SHP77 (cell line): ENCODE measurements at regions not wholly inside any gene's neighbourhood (a gene's known extent, or its start where the extent isn't known, plus 50 kb on each side); places are given as distances from the start of the nearest gene placed in this dataset.

Source experiments
- DNase-seq, 2 experiments: peaks; one replicate each; lab custom pipeline; 2025; lab: John Stamatoyannopoulos, UW

- DNase-seq = no peak
Measured at GRCh38 chr5:143663872-143664271, 148.1 kb upstream of the HMHB1 start.

- no peak for DNase-seq
Measured at GRCh38 chr5:143662020-143662419, 149.9 kb upstream of the HMHB1 start.

GRCh38 chr5:143660625-143661024 lies 151.3 kb upstream of the HMHB1 start:
- DNase-seq = no peak

DNA sequence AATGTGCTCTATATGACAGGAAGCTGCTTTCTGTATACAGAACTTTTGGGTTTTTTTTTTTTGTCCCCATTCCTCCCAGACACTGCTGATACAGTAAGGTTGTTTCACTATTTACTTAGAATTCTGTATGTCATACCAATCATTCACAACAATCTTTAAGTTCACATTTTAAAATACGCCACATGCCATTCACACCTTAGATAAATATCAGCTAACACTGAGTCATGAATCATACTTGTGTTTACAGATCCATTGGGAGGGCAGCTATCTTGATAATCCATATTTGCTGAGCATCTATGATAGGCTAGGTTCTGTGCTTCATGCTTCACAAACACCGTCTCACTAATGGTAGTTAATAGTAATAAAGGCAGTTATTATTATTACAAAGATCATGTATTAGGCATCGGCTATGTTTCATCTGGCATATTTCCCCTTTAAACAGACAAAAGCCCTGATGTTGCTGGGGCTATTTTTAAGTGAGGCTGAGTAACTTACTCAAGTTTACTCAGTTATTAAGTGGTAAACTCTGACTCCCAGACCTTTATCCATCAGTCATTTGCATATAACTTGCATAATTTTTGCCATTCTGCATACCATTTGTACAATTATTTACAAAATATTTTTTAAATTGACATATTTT lies 152.2 kb upstream of the HMHB1 start:
- peak; percentile 10 to 28 for DNase-seq

- no peak for DNase-seq
Measured at GRCh38 chr5:143658956-143659355, 153.0 kb upstream of the HMHB1 start.

- DNase-seq = peak; percentile 90 to 95
Measured at GRCh38 chr5:143657647-143658285, 154.2 kb upstream of the HMHB1 start.

DNA sequence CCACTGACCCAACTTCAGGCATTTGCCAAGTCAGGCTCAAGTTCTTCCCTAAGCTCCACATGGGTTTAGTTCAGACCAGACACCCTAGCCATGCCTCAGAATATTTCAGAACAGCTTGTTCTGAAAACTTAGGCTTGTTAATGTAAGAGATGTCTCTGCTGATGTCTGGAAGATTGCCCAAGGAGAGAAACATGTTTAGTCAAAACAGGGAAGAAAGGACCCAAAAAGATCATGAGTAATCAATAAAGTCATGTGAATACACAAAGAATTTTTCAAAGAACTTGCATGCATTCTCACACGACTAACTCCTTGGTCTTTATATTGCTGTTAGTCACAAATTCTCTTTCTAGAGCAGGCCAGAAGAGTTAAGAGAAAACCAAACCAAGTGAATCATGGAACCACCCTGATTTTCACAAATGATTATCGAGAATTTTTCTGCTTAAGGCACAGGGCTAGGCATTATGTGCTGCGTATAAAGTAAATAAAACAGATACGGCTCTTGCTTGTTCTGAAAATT lies 158.1 kb upstream of the HMHB1 start:
- DNase-seq = no peak

- no peak for DNase-seq
Measured at GRCh38 chr5:143653256-143653655, 158.7 kb upstream of the HMHB1 start.

DNA sequence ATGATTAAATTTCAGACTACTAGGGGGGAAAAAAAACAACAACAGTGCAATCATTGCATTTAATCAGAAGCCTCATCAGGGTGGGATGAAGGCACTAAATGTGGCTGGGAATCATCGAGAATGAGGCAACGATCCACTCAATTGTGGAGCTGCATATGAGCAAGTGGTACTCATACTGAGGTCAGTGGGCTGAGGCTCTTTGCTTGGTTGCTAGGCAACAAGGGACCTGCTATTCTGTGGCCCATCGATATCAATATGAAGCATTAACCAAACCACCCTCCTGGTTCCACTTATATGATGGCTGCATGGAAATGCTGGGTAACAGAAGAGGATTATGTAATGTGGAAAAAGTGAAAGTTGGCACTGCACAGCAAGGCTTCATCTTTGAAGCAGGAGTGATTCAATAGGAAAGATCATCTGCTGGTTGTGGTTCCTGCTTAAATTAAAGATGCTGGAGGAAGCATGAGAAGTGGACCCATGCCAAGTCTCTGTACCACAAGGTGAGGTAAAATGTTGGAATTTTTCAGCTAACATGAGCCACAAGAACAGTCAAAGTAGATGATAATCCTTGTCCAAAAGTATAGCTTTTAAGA lies 159.8 kb upstream of the HMHB1 start:
- DNase-seq = no peak

DNA sequence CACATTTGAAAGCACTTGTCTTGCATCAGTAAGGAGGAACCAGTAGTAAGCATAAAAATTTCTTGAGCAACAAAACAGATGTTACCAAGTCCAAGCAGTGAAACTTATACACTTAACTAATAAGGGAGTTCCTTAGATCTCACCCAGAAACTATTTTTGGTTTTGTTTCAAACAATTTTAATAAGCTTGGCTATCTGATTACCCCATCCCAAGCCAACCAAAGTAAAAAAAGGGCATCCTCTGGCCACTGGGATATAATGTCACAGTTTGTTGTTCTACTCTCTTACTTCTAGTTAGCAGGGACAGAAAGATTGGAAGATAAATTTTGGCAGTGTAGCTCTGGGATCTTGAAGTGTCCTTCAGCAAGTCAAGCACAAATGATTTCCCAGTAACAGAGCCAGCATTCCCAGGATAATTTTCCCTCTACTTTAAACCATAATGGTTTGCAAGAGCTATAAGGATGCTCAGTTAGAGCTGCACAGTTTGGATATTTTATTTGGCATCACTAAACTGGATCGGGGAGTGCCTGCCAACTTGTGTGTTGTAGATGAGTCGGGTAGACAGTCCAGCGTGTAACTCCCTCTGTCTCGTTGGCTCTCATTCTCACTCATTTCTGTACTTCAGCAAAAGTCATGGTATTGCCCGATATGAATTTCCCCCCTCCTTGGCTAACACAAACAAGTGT lies 161.9 kb upstream of the HMHB1 start:
- no peak for DNase-seq

- DNase-seq = peak in 1 of 2 experiments; percentile 6
Measured at GRCh38 chr5:143648696-143649095, 163.3 kb upstream of the HMHB1 start.

GRCh38 chr5:143646961-143647360 lies 165.0 kb upstream of the HMHB1 start:
- DNase-seq = peak; percentile 59 to 73

- DNase-seq = no peak
Measured at GRCh38 chr5:143645356-143645755, 166.6 kb upstream of the HMHB1 start.

DNA sequence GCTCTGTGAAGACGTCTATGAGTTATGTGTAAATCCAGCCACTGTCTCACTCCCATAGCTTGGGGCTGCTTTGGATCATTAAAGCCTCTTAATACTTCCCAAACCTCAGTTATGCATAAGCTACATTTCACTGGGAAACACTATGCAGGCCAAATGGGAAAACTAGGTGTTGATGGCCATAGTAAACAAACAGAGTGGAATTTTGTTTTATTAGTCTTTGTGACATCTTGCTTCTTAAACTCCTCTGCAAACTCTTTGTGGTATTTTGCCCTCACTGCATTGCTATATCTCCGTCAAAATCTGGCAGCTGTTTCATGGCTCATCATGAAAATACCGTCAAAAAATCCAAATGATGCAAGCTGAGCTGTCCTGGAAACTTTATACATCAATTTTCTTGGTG lies 167.2 kb upstream of the HMHB1 start:
- no peak for DNase-seq

DNA sequence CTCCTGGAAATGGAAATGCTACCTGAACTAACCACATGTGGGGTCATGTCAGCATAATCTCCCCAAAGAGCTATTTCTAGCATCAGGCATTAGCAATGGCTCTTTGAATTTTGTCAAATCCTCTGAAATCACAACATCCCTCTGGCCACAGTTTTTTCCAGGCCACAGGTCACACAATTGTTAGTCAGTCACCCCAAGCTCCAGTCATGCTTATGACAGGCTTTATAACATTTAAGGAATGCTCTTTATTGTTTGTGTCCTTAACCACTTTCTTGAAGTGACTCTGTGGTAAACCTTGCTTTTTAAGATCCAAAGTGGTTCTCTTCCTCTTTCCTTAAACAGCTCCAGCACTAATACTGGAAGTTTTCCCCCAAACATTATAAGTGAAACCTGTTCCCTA lies 169.2 kb upstream of the HMHB1 start:
- no peak for DNase-seq

- no peak for DNase-seq
Measured at GRCh38 chr5:143641549-143642355, 170.2 kb upstream of the HMHB1 start.

DNA sequence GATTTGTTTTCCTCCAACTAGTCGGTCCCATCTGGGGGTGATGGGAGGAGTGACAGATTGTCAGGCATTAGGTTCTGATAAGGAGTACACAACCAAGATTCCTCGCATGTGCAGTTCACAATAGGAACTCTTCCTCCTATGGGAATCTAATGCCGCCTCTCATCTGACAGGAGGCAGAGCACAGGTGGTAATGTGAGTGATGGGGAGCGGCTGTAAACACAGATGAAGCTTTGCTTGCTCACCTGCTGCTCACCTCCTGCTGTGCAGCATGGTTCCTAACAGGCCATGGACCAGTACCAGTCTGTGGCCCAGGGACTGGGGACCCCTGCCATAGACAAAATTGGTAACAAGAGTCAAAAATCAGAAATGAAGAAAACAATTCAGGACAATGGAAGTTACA lies 173.3 kb upstream of the HMHB1 start:
- DNase-seq = peak; percentile 29 to 45

GRCh38 chr5:143636931-143637528 lies 174.9 kb upstream of the HMHB1 start:
- no peak for DNase-seq

DNA sequence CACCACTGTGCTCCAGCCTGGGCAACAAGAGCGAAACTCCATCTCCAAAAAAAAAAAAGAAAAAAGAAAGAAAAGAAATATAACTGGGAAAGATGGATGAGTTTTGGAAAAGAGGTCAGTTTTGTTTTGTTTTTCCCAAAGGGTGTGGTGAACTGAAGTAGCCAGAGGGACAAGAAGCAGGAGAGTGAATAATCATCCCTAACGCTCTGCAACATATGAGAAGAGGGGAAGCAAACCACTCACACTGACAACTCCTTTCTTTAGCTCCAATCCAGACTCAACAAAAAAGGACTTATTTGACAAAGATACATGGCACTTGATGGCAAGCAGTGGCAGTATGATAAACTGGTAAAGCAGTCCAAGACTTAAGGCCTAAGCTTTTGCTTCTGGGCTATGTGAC lies 176.1 kb upstream of the HMHB1 start:
- no peak for DNase-seq

DNA sequence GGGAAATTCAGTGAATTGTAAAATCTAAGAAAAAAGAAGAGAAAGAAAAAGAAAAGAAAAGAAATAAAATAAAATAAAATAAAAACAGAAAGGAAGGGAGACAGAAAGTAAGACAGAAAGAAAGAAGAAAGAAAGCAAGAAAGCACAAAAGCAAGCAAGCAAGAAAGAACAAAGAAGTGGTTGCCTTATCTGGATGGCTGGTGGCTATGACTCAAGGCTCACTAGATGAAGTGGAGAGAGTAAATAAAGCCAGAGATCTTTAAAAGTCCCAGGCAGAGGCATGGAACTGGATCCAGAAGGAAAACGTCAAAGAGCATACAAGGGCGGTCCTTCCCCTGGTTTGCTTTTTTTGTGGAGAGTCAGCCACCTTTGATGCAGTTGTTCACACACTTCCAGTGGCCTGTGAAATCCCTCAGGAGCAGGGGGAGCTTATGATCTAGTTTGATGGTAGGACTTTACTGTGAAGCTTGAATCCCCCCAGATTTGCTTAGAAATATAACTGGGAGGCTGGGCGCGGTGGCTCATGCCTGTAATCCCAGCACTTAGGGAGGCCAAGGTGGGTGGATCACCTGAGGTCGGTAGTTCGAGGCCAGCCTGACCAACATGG lies 176.7 kb upstream of the HMHB1 start:
- no peak for DNase-seq

DNA sequence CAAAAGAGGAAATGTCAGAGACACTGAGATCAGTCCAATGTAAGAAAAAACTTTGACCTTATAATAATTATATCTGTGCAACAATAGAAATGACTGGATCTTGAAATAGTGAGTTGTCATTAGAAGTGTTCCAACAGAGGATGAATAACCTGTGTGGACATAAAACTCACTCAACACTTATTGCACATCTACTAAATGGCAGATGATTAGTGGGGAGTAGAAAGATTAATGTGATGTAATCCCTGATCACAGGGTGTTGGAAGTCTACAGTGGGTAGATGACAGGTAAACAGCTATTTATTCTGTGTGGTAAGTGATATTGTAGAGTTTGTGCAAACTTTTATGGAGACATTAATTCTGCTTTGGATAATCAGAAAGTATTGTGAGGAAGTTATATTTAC lies 177.3 kb upstream of the HMHB1 start:
- DNase-seq = no peak
